Testis (tissue), 2 donors: ENCODE measurements at regions not wholly inside any gene's neighbourhood (a gene's known extent, or its start where the extent isn't known, plus 50 kb on each side); places are given as distances from the start of the nearest gene placed in this dataset.

Experiments
- CTCF ChIP-seq, 3 experiments: fragments of 450-650 bp in 2 of 3; fragments of 200-600 bp in 1 of 3; sonication (generic) in 1 of 3; IDR thresholded peaks; one replicate each; pipeline ENCODE4 v1.5.1; 2016 to 2019; ENCODE audit warnings: antibody characterized with exemption in 3 of 3, mild to moderate bottlenecking in 2 of 3, moderate library complexity in 1 of 3
- POLR2A ChIP-seq: fragments of 450-650 bp; IDR thresholded peaks from one replicate; pipeline ENCODE4 v1.6.1; 2017; ENCODE audit warnings: antibody characterized with exemption, mild to moderate bottlenecking, moderate library complexity

GRCh38 chr5:60514152-60514551 lies 185.8 kb downstream of the DEPDC1B start:
- TF ChIP-seq CTCF (IDR thresholded peaks at IDR 0.05) (no peak), POLR2A (no peak)
